Stomach (tissue), 4 donors: ENCODE measurements at regions not wholly inside any gene's neighbourhood (a gene's known extent, or its start where the extent isn't known, plus 50 kb on each side); places are given as distances from the start of the nearest gene placed in this dataset.

Source experiments
- CTCF ChIP-seq, 7 experiments: fragments of 450-650 bp in 4 of 7; fragments of 200-600 bp in 3 of 7; sonication (generic) in 3 of 7; IDR thresholded peaks; one replicate each; pipeline ENCODE4 v1.5.1; 2016 to 2019; ENCODE audit warnings: antibody characterized with exemption in 7 of 7, control low read depth in 2 of 7, mild to moderate bottlenecking in 1 of 7
- POLR2A ChIP-seq, 4 donors: fragments of 450-650 bp; IDR thresholded peaks; one replicate each; pipeline ENCODE4 v1.6.1; 2016; ENCODE audit warnings: antibody characterized with exemption in 4 of 4, control low read depth in 2 of 4, mild to moderate bottlenecking in 1 of 4, moderate library complexity in 1 of 4

GRCh38 chr13:80866921-80867320, 526.0 kb upstream of the SPRY2 start:
- no peak for TF ChIP-seq POLR2A (IDR thresholded peaks at IDR 0.05)
- TF ChIP-seq CTCF (IDR thresholded peaks at IDR 0.05) = no peak
